ENCODE measurements at regions not wholly inside any gene's neighbourhood (a gene's known extent, or its start where the extent isn't known, plus 50 kb on each side); places are given as distances from the start of the nearest gene placed in this dataset.
A peak's percentile ranks its signal among the peaks of the same experiment; 100 is the strongest.

GRCh38 chr7:33754933-33755928, 150.1 kb upstream of the BMPER start:
- intact Hi-C loops (cut with DNase I): loop anchor here in 1 of 2 donors (10.0 kb wide), 1 partner anchor 140 kb away; no protein-coding TSS in a partner anchor
- ATAC-seq (no peak), DNase-seq (no peak)
- H3K36me3 ChIP-seq: no peaks in the 10 kb centered on the region
- no peaks in the 10 kb centered on the region for H3K27me3 ChIP-seq
- peak overlapping the region in 1 of 2 donors; percentile 5 for H3K27ac ChIP-seq
- H3K4me1 ChIP-seq: no peaks in the 10 kb centered on the region
- no peak overlapping the region for H3K4me3 ChIP-seq
- TF ChIP-seq CTCF (IDR thresholded peaks at IDR 0.05): no peak
- no peaks in the 10 kb centered on the region for H3K9me3 ChIP-seq

GRCh38 chr7:33757050-33757449, 148.3 kb upstream of the BMPER start:
- ATAC-seq (peak; percentile 24), DNase-seq (no peak)
- Histone ChIP-seq H3K36me3 (no peaks in the 10 kb centered on the region), H3K27me3 (no peaks in the 10 kb centered on the region), H3K27ac (no peak overlapping the region), H3K4me1 (no peaks in the 10 kb centered on the region), H3K4me3 (no peak overlapping the region), H3K9me3 (no peaks in the 10 kb centered on the region)
- intact Hi-C loops (cut with DNase I): loop anchor here in 1 of 2 donors (10.0 kb wide), 1 partner anchor 138 kb away; no protein-coding TSS in a partner anchor
- no peak for TF ChIP-seq CTCF (IDR thresholded peaks at IDR 0.05)

GRCh38 chr7:33757563-33758165, 147.7 kb upstream of the BMPER start:
- intact Hi-C loops (cut with DNase I): loop anchor here in 1 of 2 donors (10.0 kb wide), 1 partner anchor 137 kb away; no protein-coding TSS in a partner anchor
- no peaks in the 10 kb centered on the region for H3K9me3 ChIP-seq
- no peak overlapping the region for H3K4me3 ChIP-seq
- DNase-seq (no peak), ATAC-seq (peak; percentile 44)
- TF ChIP-seq CTCF (IDR thresholded peaks at IDR 0.05): peak; percentile 56 to 59
- H3K27me3 ChIP-seq: no peaks in the 10 kb centered on the region
- H3K27ac ChIP-seq: no peak overlapping the region
- H3K36me3 ChIP-seq: no peaks in the 10 kb centered on the region
- no peaks in the 10 kb centered on the region for H3K4me1 ChIP-seq

- Histone ChIP-seq H3K27me3 (no peaks in the 10 kb centered on the region), H3K27ac (no peak overlapping the region), H3K9me3 (no peaks in the 10 kb centered on the region), H3K4me3 (no peak overlapping the region), H3K4me1 (no peaks in the 10 kb centered on the region), H3K36me3 (no peaks in the 10 kb centered on the region)
- intact Hi-C loops (cut with DNase I): no loop called here
- TF ChIP-seq CTCF (IDR thresholded peaks at IDR 0.05): no peak
- DNase-seq (no peak), ATAC-seq (no peak)
Observed at GRCh38 chr7:33760146-33760545, 145.2 kb upstream of the BMPER start.

- no peak for TF ChIP-seq CTCF (IDR thresholded peaks at IDR 0.05)
- Histone ChIP-seq H3K27ac (no peak overlapping the region), H3K9me3 (no peaks in the 10 kb centered on the region), H3K36me3 (no peaks in the 10 kb centered on the region), H3K4me3 (no peak overlapping the region), H3K27me3 (no peaks in the 10 kb centered on the region), H3K4me1 (no peaks in the 10 kb centered on the region)
- DNase-seq (no peak), ATAC-seq (no peak)
- intact Hi-C loops (cut with DNase I): no loop called here
Observed at GRCh38 chr7:33760834-33761233, 144.5 kb upstream of the BMPER start.
